OCI-LY3 (cell line): ENCODE measurements at regions not wholly inside any gene's neighbourhood (a gene's known extent, or its start where the extent isn't known, plus 50 kb on each side); places are given as distances from the start of the nearest gene placed in this dataset.

Experiments used
- EZH2phosphoT487 ChIP-seq: fragments of 200-600 bp; shearing (Covaris generic); IDR thresholded peaks from 2 replicates; pipeline ENCODE4 v1.6.1; 2018; ENCODE audit warnings: antibody characterized with exemption, mixed run types, low read depth
- TF ChIP-seq, protein P1 (sequence below): fragments of 200-600, 300-600 bp; sonication (generic); IDR thresholded peaks from 2 replicates; pipeline ENCODE4 v1.5.1; 2014; ENCODE audit warnings: antibody characterized with exemption, low read length, low read depth

DNA sequence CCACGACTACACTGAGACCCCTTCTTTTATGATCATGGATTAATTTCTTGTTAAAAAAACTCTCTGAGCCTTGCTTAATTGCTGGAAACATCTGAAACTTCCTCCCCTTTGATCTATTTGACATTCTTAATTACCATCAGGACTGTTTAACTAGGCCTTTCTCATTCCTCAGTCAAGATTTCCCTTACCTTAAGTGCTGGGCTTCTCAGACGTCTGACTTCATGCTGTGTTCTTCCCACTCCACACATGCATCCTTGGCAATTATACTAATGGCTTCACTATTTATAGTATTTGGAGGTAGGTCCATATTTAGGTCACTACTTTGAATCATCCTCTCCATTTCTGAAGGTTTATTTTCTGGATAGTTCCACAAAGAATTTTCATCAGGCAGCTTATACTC lies 341.3 kb upstream of the TMPRSS15 start:
- TF ChIP-seq, protein P1, sequence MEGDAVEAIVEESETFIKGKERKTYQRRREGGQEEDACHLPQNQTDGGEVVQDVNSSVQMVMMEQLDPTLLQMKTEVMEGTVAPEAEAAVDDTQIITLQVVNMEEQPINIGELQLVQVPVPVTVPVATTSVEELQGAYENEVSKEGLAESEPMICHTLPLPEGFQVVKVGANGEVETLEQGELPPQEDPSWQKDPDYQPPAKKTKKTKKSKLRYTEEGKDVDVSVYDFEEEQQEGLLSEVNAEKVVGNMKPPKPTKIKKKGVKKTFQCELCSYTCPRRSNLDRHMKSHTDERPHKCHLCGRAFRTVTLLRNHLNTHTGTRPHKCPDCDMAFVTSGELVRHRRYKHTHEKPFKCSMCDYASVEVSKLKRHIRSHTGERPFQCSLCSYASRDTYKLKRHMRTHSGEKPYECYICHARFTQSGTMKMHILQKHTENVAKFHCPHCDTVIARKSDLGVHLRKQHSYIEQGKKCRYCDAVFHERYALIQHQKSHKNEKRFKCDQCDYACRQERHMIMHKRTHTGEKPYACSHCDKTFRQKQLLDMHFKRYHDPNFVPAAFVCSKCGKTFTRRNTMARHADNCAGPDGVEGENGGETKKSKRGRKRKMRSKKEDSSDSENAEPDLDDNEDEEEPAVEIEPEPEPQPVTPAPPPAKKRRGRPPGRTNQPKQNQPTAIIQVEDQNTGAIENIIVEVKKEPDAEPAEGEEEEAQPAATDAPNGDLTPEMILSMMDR = no peak
- no peak for TF ChIP-seq EZH2phosphoT487
